ENCODE measurements at regions not wholly inside any gene's neighbourhood (a gene's known extent, or its start where the extent isn't known, plus 50 kb on each side); places are given as distances from the start of the nearest gene placed in this dataset.
"Not testable (repeated sequence)": the region's sequence is repeated elsewhere in the genome, so short reads cannot be mapped to it uniquely, and the experiment has no call there.

DNA sequence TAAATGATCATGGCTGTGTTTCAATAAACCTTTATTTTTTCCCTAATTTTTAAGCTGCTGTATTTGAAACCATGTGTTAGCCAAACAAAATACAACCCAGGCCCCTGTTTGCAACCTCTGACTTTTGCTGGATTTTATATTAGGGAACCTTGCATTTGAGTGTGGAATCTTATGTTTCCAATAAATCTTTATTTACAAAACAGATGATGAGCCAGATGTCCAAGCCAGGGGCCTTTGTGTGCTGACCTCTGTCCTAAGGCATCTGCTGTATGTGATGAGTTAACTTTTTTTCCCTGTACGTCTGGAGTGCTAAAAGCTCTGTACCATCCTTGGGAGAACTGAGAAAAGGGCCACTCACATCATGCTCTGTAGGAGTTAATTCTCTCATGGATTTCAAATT is 162.9 kb downstream of the TRIB2 start:
- DNase-seq = no peak

DNA sequence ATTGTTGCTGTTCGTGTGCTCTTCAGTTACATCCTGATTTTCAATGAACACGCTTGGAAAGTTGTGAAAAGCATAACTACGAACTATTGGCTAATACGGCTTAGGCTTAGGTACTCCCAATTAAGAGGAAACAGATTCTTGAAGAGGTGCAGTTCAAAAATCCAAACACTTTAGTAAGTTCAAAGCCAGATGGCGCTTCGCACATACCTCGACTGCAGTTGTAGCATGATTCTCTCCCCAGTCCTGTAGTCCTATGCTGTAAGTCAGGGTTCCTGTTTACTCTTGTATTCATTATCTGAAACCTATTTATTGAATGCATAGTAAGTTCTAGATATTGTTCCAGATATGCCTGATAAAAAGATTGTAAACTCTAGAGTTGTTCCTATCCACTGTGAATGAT is 165.2 kb downstream of the TRIB2 start:
- DNase-seq = no peak

DNA sequence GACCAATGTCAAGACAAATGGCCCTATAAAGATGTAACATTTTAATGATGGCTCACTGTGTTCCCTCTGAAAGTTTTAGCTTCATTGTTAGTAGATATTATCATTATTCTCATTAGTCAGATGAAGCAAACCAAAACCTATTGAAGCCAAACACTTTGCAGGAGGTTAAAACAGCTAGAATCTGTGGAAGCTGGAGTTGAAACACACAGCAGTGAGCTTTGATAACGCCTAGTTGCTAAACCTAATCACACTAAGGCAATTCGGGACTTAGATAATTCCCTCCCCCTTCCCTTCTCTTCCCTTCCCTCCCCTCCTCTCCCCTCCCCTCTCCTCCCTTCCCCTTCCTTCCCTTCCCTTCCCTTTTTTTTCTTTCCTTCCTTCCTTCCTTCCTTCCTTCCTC is 165.7 kb downstream of the TRIB2 start:
- DNase-seq = no peak

DNA sequence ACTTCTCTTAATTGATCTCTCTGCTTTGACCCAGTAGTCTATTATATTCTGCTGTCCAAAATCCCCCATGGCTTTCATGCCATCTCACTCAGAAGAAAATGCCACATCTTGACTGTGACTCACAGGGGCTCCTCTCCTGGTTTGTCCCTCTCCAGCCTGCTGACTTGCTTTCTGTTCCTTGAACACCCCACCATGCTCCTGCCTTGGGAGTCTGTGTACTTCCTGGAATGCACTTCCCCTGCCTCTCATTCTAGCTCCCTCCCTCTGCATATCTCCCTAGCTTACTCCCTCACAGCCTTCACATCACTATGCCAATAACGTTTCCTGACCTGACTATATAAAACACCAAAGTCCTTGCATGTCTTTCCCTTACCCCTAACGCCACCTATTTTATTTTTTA is 167.2 kb downstream of the TRIB2 start:
- DNase-seq = peak; percentile 37

DNA sequence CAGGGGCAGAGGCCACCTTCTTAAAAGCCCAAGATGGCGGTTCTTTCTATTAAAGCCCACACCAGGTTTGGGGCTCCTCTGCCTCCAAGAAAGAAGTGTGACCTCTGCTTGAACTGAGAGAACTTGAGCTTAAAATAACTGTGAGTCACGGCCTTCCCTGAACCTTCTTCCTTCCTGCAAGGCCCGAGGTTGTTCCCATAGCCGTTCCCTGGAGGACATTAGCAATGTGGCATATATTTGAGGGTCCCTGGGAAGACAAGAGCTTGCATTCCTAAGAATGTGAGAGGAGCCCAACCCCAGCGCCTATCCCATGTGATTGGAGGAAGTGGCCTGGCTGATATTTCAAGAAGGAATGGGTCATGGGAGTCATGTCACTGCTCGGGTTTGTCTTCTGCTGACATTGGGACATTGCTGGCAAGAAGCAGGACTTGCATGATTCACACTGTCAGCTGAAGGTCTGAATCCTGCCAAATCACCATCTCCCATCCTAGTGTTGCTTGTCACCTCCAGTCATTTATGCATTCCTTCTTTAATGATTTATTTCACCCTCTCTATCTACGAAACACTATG is 168.1 kb downstream of the TRIB2 start:
- DNase-seq = peak; percentile 70

DNA sequence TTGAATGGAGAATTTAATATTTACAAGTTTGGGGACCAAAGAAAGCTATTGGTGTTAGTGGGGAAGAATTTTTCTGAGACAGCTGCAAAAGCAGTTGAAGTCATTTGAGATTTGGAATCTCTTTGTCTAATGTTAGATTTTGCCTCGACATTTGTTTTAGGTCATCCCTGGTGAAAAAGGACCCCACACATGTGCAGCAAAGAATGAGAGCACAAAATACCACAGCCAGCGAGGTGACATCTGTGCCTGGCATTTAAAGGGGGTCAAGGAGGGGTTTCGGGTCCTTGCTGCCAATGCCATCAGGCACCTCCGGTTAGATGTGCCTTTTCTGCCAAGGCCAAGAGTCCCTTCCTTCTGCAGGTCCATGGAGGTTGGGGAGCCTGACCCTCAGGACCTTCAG is 173.3 kb downstream of the TRIB2 start:
- no peak for DNase-seq

DNA sequence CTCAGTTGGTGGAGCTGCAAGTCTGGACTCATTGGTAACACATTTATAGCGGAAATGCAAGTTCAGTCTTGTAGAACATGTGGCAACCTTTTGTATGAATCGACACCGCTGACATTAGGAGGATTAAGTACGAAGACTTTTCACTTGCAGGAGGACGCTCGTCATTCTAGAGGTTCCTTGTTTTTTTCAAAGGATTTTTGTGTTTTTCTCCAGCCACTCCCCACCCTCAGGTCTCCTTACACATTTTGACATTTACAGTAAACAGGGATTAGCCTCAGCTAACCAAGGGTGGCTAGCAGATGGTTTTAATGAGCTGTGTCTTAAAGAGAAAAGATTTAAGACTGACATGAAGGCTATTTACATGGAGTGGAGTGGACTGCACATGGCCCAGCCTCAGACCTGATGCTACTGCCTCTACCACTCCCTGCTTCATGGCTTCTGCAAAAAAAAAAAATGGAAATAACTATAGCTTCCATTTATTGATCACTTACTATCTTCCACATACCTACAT is 173.8 kb downstream of the TRIB2 start:
- peak; percentile 23 for DNase-seq

DNA sequence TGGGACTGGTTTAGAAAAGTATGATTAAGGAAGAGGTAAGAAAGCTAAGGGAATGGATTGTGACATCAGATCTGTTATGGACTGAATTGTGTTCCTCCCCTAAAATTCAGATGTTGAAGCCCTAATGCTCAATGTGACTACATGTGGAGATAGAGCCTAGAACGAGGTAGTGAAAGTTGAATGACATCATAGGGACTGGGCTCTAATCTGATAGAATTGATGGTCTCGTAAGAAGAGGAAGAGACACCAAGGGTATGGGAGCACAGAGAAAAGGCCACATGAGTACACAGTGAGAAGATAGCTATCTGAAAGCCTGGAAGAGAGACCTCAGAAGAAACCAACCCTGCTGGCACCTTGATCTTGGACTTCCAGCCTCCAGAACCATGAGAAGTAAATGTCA is 178.3 kb downstream of the TRIB2 start:
- no peak for DNase-seq

DNA sequence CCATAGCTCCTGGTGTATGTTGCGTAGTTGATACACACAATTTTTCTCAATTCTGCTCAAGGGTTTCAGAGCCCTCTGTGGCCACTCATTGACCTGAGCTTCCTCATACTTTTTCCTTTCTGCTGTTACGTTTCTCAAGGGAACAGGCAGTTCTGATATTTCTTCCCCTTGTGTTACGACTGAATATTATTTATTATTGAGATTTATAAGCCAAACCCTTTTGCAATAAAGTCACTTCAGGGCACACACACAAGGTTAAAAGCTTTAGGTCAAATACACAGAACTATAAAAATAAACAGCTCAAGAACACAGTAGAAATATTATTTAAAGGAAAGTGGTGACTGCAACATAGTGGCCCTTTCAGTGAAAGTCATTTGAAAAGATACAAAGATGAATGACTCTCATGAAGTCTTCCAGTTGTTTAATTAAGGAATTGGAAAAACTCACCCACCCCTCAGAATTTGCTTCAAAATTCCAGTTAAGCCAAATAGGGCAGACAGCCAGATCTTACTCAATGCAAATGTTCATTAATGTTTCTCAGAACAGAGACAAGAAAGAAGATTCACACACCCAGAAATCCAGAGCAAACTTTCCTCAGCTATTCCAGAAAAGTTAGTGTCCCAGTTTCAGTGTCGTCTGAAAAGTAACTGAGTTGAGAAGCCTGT is 179.7 kb downstream of the TRIB2 start:
- no peak for DNase-seq

DNA sequence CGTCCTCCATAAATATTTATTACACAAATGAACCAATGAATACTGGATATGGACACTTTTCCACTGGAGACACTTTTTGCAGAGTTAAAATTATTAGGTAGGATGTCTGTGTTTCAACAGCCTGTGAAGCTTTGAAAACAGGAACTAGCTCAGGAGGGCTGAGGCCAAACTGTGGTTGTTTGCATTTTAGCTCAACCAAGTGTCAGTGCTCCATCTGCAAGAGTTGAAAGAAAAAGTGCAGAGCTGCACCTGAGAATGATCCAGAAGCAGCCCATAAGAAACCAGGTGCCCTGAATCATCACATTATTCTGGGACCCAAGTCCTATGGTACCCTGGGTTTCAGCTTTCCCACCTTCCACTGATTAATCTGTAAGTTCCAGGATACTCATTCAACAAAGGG is 180.4 kb downstream of the TRIB2 start:
- DNase-seq = no peak

DNA sequence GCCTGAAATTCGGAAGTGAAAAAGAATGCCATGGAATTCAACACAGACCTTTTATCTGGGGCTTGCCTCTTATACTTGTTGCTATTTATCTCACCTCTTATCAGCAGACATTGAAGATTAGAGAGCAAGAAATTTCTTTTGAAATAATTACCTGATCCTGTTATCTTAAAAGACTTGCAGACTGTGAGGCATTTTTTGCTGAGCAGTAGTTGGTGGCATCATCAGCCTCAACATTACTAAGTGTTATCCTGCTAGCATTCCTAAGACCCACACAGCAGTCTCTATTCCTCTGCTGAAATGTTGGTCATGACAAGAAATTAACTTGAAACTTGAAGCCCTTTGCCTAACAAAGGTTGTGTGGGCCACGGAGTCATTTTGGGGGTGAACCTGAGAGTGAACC is 186.5 kb downstream of the TRIB2 start:
- DNase-seq = peak; percentile 16

DNA sequence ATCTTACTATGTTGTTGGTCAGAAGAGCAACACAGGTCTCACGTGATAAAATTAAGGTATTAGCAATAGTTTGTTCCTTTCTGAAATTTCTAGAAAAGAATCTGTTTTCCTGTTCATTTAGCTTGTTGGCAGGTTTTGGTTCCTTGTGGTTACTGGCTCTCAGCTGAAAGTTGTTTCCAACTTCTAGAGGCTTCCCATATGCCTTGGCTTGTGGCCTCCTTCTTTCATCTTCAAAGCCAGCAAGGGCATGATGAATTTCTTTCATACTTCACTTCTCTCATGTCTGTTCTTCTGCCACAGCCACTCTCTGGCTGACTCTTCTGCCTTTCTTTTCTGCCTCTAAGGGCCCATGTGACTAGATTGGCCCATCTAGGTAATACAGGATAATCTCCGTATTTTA is 193.7 kb downstream of the TRIB2 start:
- no peak for DNase-seq

DNA sequence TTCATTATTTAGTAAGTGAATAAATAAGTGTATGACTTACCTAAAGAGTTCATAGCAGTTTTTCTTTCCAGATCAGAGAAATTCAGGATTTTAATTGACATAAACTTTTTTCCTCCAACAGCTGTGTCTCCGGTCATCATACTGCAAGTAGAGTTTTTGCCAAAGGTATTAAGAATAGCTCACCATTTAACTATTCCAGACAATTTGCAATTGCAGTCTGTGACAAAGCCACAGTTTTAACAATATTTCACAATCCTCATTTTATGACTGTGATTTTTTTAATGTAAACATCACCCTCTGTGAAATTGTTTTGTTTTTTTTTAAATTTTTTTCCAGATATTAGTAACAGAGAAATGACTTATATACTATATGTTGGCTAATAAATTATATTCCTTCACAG is 199.1 kb downstream of the TRIB2 start:
- DNase-seq = peak; percentile 51

DNA sequence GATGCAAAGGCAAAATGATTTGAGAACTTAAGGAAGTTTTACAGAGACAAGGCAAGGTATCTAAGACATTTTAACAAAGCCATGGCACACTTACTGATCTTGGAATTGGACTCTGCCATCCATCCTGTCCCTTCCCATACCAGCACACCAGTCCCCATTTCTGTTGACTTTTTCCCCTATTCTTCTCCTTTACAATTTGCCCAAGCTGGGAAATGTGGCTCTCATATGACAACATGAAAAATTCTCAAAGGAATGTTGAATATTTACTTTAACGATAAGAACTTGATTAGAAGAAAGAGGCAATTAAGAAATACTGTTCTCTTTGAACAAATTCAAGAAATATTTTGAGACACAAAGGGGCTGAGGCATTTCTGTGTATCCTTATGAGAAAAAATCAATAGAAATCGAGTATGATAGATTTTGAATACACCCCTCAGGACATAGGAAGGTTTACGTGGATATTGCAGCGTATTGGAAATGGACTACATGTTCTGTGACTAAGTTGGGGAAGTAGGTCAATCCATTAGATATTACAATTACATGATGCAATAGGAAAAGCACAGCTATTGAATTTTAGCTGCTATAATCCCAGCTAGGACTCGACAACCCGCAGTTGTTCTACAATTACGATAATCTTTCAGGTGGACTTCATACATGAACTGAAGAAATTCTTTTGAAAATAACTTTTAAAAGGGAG is 201.6 kb downstream of the TRIB2 start:
- no peak for DNase-seq

DNA sequence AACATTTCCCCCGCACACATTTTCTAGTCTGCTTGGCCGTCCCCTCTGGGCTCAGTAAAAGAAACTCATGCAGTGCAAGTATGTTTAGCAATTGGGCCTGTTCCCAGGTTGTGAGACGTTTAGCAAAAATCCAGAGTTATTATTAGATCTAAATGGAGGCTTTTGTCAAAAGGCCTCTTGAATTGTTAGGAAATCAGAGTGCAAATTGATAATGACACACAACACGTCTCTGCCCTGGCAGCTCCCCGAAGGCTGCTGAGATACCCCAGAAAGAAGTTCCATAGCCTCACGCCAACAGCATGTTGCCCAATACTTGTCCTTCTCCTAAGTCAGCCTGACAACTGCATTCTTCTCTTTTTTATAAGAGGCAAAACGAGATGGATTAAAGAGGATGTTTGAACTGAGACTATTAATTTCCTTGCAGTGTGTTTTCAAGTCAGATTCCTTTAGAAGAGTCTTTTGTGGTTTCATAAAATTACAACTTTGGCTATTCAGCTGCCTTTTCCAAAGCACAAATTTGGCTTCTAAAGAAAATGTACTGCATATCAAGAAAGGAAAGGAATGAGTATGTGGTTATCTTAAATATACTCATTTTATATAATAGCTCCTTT is 202.2 kb downstream of the TRIB2 start:
- DNase-seq = peak; percentile 89

DNA sequence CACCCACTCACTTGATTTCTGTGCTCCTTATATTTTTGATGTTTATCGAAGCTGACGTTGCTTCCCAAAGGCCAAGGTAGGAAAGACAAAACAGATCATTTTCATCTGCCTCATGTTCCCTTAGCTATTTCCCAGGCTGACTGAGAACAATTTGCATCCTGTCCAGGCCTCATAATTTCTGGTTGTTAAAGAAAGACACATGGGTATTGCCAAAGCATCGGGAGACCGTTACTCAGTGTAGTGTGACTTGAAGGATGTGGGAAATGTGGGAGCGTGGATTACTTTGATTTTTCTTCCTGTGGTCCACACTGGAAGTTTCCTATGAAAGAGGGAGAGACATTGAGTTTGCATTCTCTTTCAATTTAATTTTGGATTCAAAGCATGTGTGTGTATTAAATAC is 204.6 kb downstream of the TRIB2 start:
- peak; percentile 41 for DNase-seq

DNA sequence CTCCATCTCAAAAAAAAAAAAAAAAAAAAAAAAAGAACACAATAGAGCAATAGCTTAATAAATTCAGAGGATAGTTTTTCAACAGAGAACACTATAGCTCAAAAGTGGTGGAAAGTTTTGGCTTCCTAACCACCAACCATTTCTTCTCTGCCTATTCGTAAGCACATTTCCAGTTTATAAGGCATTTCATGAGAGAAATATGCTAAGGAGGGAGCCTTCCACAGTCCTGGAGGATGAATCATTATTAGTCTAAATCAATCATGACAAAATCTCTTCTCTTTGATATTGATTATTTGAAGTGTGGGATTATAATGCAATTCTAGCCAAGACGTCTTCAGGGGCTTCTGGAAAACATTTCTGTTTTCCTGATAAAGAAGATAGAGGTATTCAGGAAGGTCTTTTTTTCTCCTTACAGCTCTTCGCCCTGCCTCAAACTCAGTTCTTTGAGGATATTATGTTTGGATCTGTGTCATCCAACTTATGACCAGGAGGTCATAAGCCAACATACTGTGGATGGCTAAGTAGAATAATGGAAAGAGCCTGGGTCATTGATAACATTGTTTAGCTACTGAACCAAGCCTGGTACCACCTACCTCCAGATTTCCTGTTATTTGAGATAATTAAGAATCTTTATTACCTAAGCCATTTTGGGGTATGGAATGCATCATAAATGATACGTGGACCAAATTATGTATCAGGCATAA is 207.3 kb downstream of the TRIB2 start:
- DNase-seq = peak; percentile 73

DNA sequence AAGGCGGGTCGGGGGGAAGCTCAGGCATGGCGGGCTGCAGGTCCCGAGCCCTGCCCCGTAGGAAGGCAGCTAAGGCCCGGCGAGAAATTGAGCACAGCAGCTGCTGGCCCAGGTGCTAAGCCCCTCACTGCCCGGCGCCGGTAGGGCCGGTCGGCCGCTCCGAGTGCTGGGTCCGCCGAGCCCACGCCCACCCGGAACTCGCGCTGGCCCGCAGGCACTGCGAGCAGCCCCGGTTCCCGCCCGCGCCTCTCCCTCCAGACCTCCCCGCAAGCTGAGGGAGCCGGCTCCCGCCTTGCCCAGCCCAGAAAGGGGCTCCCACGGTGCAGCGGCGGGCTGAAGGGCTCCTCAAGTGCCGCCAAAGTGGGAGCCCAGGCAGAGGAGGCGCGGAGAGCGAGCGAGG is 209.9 kb downstream of the TRIB2 start:
- not testable (repeated sequence) for DNase-seq

DNA sequence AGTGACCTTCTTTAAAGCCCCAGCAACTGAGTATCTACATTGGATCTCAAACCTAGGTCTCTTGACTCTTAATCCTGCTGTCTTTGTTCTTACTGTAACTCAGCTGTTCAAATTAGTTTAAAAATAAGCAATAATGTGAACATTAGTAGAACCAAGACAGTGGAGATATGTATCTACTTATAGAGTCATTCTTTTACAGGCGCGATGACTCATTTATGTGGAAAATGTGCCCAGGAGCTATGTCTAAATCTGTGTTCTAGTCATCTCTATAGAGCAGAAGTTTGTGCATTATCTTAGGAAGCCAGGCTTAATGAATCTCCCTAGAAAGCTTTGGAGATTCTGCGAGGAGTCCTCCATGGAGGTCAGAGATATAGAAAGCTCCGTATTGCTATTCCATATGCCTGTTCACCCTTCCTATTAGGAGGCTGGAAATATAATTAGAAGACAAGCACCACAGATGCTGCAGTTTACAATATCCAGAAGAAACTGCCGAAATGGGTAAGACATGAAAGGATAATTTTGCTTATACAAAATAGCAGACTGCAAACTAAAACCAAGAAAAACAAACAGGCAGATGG is 211.6 kb downstream of the TRIB2 start:
- peak; percentile 81 for DNase-seq

DNA sequence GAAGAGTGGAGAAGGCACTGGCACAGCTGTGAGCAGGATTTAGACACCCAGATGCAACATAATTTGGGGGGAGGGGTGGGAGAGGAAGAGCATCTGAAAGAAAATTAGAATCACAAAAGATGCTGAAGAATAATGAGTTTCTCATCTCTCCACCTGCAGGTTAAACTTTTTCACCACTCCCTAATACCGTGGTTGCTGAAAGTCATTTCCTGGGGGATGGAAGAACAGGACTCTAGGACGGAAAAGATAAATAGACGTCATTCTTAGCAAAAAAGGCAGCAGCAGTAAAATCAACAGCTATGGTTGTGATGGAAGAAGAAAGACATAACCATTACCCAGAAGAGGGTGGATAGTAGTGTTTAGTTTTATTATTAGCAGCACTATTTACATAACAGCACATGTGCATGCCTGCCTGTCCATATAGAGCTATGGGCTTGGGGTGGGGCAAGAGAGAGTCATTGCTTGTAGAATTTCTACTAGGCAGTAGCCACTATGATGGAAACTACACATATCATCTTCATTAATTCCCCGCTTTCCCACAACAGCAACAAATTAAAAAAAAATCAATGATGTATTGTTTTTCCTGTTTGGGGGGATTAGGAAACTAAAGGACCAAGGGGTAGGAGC is 212.2 kb downstream of the TRIB2 start:
- no peak for DNase-seq

DNA sequence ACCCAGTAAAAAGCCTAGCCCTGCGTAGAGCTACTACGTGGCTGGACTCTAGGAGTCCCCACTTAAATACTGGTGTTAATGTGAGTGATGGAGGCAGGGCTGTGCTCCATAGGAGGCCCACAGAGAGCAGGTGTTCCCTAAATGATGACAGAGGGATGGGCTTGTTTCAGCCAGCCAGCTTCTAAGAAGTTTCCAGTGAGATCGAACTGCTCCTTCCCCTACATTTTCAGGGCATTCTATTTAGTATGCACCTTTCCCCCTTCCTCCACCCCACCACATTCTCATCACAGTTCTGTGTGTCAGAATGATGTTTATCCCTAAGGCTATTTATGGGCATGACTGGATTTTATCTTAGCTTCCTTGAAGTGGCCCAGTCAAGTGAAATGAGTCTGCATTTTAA is 213.0 kb downstream of the TRIB2 start:
- no peak for DNase-seq

DNA sequence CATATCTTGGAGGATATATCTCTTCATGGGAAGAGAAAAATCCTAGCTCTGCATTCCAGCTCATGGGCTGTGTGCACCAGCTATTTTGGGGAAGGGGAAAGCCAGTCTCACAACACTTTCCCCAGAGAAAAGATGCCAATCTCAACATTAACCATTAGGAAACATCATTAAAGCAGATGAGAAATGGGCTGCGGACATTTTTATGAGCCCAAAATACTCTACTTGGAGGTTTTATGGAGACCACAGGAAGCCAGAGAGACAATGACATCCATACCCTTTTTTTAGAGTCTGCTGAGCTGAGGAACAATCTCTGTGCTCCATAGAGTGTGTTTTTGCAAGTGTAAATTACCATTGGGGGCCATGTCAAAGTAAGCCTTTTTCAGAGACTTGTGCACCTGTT is 213.7 kb downstream of the TRIB2 start:
- peak; percentile 38 for DNase-seq

All from fibroblast of skin of abdomen (primary cell).